GM18867 (cell line): ENCODE measurements at regions not wholly inside any gene's neighbourhood (a gene's known extent, or its start where the extent isn't known, plus 50 kb on each side); places are given as distances from the start of the nearest gene placed in this dataset.
"Not testable (repeated sequence)": the region's sequence is repeated elsewhere in the genome, so short reads cannot be mapped to it uniquely, and the experiment has no call there.

ENCODE experiments used
- ATAC-seq: cut with Tn5 transposase; IDR thresholded peaks from one replicate; pipeline ENCODE4 v1.9.1; 2021; ENCODE audit warnings: mild to moderate bottlenecking, moderate library complexity; ENCODE audit not compliant: unreplicated experiment

DNA sequence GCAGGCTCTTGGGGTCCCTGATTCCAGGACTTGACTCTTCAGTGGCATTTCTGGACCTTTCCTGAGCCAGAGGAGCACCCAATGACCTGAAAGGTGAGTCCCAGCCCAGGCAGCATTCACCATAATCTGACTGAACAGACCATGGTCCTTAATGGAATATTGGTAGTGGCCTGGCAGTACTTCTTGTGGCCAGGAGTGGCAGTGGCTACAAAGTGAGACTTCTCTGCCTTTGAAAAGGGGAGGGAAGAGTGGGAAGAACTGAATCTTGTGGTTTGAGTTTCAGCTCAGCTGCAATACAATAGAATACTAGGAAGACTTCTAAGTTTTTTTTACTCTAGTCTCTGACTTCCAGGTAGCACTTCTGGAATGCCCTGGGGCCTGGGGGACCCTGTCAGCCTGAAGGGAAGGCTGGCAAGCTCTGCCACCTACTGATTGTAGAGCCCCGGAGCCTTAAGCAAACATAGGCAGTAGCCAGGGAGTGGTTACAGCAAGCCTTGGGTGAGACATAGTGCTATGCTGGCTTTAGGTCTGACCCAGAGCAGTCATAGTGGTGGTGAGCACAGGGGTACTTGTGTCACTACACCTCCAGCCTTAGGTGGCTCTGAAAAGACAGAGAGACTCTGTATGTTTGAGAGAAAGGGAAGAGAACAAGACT is 674.2 kb upstream of the MANEA start:
- ATAC-seq = no peak

GRCh38 chr6:94899191-94899590 is 678.1 kb upstream of the MANEA start:
- ATAC-seq = no peak

DNA sequence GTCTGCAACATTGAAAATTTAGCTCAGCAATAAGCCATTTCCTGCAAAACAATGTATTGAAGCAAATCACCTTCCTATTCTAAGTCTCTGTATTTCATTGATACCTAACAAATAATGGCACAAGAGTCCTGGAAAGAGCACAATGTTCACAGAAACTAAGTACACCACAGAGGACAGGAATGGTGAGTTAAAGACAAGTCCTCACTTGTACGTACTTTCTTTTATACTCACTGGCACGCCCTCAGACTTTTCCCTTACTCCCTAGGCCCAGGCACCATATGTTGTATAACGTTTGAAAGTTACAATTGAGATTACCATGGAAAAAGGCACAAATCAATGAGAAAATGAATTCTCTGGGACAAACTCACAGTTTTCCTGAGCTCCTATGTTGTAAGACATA is 683.0 kb upstream of the MANEA start:
- ATAC-seq = no peak

DNA sequence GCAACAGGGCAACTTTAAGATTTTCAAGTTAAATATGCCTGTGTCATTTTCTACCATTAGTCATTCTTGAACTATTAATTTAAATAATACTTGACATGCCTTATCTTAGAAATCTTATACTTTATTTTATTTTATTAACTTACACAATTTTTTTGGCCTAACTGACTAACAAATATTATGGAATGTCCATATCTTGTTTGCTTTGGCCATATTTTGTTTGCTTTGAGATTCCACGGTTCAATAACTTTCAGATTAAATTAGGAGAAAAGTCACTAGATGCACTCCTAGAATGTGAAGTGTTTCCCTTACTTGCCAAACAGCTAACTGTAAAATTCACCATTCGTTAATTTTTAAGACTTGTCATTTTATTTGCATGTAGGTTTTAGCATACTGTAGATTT is 684.0 kb upstream of the MANEA start:
- ATAC-seq = no peak

DNA sequence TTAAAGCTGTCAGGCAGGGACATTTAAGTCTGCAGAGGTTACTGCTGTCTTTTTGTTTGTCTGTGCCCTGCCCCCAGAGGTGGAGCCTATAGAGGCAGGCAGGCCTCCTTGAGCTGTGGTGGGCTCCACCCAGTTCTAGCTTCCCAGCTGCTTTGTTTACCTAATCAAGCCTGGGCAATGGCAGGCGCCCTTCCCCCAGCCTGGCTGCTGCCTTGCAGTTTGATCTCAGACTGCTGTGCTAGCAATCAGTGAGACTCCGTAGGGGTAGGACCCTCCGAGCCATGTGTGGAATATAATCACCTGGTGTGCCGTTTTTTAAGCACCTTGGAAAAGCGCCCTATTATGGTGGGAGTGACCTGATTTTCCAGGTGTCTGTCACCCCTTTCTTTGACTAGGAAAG is 703.5 kb upstream of the MANEA start:
- ATAC-seq = not testable (repeated sequence)

DNA sequence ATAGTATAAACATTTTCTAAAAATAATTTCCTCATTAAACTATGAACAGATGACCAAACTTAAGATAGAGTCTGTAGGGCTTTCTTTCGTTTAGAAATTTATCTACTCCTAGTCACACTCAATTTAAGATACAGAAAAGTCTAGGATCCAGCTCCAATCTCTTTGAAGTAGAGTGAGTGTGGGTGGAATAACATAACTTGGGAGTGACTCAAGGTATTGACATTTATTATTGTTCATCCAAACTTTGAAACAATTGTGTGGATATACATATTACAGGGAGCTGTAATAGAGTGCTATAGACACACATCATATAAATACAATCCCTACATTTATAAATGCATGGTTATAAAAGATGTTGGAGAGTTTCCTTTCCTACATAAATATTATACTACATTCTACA is 715.2 kb upstream of the MANEA start:
- no peak for ATAC-seq

DNA sequence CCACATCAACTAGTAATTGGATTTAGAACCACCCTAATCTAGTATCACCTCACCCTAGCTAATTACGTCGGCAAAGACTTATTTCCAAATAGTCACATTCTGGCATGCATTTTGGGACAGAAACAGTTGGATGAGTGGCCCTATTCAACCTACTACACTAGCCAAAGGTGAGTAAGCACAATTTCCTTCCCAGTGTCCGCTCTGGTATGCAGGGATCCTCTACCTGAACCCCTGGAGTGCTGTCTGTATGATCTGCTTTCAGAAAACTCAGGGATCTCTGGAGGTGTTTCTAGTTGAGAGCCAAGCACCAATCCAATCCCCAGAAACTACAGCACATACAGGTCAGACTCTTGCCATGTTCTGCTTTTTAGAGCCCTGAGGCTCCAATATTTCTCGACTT is 717.4 kb upstream of the MANEA start:
- ATAC-seq = no peak

GRCh38 chr6:94856999-94857398 is 720.3 kb upstream of the MANEA start:
- ATAC-seq = not testable (repeated sequence)

GRCh38 chr6:94851329-94851728 is 726.0 kb upstream of the MANEA start:
- not testable (repeated sequence) for ATAC-seq

DNA sequence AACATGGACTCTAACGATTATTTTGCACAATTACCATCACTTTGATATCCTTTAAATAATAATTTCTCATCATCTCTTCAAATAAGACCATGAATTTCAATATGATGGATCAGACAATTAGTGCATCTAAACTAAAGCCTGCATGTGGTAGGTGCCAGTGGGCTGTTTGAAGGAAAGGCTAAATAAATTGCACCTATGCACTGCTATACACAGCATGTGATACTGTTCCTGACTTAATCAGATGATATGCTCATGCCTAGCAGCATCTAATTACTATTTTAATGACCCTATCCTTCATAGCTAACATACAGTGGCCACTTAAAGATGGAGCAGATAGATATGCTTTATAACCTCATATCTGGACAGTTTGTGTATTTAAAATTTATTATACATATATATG is 731.6 kb upstream of the MANEA start:
- ATAC-seq = no peak

GRCh38 chr6:94835264-94835663 is 742.1 kb upstream of the MANEA start:
- no peak for ATAC-seq

DNA sequence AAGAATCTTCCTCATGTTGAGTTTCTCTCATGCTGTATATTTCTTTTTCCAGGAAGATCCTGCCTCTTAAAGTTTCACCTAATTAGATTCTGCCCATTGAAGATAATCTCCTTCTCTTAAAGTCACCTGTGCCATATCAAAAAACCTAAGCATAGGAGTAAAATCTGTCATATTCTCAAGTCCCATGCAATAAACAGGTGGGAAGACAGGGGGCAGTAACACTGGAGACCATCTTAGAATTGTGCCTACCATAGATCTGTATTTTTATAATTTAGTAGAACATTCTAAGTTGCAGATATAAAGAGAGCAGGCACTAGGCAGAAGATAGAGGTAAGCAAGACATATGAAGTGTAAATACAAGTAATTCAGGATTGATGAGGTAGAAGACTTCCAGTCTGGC is 763.5 kb upstream of the MANEA start:
- ATAC-seq = no peak

GRCh38 chr6:94801344-94801743 is 776.0 kb upstream of the MANEA start:
- no peak for ATAC-seq

DNA sequence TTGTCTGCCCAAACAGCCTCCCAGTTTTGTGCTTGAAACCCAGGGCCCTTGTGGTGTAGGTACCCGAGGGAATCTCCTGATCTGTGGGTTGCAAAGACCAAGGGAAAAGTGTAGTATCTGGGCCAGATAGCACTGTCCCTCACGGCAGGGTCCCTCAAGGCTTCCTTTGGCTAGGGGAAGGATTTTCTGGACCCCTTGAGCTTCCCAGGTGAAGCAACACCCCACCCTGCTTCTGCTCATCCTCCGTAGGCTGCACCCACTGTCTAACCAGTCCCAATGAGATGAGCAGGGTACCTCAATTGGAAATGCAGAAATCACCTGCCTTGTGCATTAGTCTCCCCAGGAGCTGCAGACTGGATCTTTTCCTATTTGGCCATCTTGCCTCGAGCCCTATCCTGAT is 791.8 kb upstream of the MANEA start:
- ATAC-seq = no peak

- ATAC-seq = not testable (repeated sequence)
Observed at GRCh38 chr6:94785081-94785480, 792.3 kb upstream of the MANEA start.

DNA sequence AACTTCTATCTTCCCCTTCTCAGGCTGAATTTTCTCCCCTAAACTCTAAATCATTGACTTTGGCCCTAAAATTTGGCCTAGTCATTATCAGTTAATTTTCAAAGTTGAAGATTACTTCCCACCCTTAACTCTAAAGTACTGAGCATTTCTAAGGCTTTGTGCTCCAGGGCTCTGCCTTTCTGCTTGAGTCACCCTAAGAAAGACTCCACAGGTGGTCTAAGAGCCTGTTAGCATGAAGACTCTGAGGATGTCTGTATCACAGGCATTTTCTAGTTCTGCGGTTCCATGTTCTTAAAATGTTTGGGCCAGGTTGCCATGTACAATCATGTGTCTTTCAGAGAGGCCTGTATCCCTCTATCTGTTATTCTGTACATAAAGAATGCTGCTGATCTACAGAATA is 808.1 kb upstream of the MANEA start:
- ATAC-seq = no peak

- peak; percentile 92 for ATAC-seq
Observed at GRCh38 chr6:94751641-94752329, 825.5 kb upstream of the MANEA start.

DNA sequence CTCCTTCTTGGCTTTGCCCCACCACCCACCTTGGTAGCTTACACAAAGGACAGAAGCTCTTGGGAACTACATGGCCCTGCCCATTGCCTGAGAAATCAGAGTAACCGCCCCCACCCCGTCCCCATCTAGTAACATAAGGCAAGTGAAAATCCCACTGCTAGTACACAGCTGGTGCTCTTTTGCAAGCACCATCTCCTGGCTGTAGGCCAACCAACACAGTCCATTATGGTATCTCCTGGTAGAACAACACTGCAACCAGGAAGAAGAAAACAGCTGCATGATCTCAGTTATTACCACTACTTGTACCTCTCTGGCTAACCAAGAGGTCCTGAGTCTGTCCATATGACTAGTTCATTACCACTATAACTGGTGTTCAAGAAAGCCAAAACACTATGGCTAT is 841.1 kb upstream of the MANEA start:
- ATAC-seq = no peak

GRCh38 chr6:94735270-94735669 is 842.1 kb upstream of the MANEA start:
- no peak for ATAC-seq

DNA sequence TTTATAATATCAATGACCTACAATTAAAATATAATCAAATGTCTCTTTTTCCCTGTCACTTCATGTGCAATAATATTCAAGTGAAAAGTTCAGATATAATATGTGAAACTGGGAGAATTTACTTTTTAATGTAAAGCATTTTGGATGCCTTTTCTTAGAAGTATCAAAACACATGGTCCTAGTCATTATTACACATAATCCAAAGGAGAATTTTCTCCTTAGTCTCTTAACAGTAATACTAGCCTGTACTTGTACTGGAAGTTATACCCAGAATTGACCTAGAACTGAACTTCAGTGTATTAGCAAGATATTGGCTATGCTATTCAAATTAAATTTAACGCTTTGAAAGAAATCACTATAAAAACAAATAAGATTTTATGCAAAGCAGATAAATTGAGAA is 842.6 kb upstream of the MANEA start:
- no peak for ATAC-seq

DNA sequence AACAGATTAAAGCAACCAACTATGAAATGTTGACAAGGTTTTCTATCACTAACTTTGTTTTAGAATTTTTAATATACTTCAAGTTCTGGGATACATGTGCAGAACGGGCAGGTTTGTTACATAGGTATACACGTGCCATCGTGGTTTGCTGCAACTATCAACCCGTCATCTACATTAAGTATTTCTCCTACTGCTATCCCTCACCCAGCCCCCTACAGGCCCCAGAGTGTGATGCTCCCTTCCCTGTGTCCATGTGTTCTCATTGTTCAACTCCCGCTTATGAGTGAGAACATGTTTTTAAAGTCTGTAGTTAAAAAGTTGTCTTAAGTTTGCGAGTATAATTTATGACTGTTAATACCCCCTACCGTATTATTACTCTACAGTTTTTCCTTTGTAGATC is 844.3 kb upstream of the MANEA start:
- no peak for ATAC-seq

GRCh38 chr6:94727710-94728109 is 849.6 kb upstream of the MANEA start:
- no peak for ATAC-seq

DNA sequence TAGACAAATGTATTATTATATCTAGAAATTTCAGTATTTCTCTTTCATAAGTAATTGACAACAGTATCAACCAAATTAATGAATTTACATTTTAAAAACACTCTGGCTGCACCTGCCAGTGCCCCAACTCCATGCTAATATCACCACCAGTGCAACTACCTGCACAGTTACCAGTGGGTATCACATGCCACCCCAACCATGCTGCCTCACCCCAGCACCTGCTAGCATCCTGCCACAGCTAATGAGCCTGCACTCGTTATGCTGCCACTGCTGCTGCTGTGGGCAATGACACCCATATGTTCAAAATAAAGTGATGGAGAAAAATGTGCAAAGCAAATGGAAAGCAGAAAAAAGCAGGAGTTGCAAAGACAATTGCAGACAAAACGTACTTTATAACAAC is 855.9 kb upstream of the MANEA start:
- no peak for ATAC-seq
